ENCODE measurements at regions not wholly inside any gene's neighbourhood (a gene's known extent, or its start where the extent isn't known, plus 50 kb on each side); places are given as distances from the start of the nearest gene placed in this dataset.

DNA sequence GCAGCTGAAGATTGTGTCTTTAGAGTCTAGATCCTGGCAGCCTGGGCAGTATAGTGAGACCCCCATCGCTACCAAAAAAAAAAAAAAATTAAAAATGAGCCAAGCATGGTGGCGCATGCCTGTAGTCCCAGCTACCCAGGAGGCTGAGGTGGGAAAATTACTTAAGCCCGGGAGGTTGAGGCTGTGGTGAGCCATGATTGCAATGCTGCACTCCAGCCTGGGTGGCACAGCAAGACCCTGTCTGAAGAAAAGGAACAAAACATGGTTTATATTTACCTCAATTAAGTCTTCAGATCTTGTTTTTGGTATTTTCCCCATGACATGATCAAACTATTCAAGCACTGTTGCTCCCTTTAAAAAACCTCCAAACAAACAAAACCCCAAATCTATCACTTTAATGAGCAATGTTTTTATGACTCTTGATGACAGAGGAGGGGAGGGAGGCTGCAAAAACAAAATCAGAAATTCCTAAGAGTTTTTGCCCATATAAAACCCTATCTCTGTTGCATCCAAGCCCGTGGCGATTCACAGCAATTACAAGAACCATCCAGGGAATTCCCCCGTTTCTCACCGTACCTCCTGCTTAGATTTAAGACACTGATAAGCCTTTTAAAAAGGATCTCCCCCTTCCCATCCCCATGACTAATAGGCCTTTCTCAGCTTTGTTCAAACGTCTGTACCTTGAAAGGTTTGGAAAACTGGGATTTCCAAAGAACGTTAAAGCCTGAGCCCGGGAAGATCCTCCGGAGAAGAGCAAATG lies 259.9 kb downstream of the BMP7 start:
- no peak for DNase-seq

DNA sequence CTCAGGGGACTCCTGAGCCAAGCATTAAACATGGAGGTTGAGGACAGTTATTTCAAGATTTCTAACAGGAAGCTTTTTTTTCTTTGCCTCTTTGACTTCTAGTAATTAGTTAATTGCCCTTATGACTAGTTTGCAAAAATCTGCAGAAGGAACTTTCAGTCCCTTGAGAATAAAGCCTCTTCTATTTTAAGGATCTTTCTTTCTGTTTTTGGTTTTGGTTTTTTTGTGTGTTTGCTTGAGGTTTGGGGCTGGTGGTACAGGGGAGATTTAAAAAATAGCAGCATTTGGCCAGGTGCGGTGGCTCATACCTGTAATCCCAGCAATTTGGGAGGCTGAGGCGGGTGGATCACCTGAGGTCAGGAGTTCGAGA lies 259.3 kb downstream of the BMP7 start:
- no peak for DNase-seq

GRCh38 chr20:57008217-57008616 lies 258.2 kb downstream of the BMP7 start:
- no peak for DNase-seq

DNA sequence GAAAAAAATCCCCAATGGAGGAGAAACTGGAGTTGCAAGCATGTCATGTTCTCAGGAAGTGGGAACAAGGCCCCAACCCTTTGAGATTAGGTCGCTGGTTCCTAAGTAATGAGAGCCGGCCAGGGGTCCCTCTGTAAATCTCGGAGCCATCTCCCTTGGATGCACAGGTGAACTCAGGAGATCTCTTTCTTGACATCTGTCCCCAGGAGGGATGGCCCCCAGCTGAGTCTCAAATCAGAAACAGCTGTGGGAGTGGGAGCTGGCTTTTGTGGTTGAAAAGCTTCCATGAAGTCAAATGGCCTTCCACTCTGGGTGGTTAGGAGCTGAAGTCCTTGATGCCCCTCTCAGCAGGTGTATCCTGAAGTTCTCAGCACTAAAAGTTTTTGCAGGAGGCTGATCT lies 257.1 kb downstream of the BMP7 start:
- no peak for DNase-seq

DNA sequence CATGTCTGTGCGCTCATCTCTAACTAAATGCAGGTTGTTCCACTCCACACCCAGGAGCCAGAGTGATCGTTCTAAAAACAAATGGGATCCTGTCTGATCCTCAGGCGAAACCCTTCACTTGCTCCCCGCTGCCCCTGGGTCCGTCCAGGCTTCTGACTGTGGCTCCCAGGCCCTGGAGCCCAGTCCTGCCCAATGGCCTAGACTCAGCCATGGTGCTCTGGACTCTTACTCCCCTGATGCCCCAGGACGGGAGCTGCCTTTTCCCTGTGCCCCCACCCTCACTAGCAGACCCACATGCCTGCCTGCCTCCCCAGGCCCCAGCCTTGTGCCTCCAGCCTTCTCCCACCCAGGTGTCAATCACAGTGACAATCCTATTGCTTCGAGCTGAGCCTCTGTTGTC lies 256.7 kb downstream of the BMP7 start:
- no peak for DNase-seq

DNA sequence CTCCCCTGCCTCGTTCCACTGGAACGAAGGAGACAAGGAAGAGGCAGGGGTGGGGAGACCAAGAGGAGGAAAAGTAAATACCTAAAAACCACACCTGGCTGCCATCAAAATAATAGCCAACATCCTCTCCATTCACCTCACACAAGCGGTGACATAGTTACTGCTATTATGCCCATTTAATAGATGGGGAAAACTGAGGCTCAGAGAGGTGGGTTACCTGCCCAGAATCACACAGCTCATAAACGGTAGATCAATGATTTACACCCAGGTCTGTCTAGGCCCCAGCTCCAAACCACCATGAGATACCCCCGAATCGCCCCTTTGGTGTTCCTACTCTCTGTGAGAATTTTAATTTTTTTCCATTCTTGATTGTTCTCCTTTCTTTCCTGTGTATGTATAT lies 253.8 kb downstream of the BMP7 start:
- DNase-seq = no peak

DNA sequence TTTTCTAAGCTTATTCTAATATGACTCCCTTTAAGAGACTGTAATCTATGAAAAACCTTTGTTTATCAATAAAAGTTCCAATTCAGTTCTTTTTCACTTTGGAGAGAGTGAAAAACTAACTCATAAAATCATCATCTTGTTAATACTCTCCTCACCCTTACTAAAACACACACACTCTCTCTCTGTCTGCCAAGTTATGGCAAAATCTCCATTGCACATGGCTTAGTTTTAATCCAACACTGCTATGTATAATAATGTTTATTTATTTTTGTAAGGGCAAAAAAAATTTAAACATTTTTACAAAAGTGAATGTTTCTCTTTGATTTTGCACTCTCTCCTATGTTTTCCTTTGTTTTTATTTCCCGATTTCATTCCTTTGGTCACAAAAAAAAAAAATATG lies 253.2 kb downstream of the BMP7 start:
- DNase-seq = no peak

GRCh38 chr20:57013741-57014140 lies 252.7 kb downstream of the BMP7 start:
- DNase-seq = no peak

DNA sequence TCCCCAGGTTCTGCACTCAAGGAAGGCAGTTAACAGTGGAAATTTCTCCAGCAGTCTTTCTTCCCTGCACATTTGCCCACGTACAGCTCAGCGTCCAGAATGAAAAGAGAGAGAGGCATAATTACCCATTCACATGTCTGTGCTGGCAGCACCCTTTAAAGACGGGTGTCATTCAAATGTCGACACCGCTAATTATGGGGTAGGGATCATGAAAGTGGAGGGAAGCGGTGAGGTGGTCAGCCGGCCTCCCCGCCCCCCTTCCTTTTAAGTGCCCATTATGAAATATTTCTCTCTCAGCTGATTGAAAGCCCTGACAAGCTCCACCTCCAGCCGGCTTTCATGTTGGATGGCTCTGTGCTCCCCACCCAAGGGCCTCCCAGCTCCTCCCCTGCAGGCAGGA lies 246.1 kb downstream of the BMP7 start:
- DNase-seq = no peak

DNA sequence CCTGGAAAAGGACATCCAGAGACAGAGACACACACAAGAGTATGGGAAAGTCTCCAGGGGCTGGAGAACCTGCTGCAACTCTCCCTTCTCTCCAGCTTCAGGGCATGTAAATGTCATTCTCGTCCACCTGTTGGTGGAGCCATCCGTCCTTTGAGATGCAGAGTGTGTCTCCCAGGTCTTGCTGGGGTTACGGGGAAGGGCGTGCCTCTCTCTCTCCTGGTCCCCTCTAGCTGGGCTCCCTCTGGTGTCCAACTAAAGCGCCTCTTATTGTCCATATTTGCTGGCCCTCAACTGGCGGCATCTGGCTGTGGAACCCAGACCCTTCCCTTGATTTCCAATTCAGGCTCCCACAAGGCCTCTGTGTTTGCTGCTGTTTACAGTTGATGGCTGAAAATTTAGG lies 244.1 kb downstream of the BMP7 start:
- DNase-seq = no peak

DNA sequence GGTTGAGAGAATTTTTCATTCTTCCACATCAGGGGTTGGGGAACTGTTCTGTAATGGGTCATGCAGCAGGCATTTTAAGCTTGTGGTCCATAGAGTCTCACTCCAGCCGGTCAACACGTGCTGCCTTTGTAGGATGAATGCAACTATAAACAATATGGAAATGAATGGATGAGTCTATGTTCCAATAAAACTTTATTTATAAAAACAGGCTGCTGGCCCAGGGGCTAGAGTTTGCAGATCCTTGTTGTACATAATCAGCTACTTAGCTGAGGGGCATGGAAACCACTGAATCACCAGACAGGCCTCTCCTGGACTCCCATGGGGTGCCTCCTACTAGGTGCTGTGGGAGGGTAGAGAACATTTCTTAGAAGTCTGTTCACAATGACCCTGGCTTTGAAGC lies 243.4 kb downstream of the BMP7 start:
- DNase-seq = no peak

DNA sequence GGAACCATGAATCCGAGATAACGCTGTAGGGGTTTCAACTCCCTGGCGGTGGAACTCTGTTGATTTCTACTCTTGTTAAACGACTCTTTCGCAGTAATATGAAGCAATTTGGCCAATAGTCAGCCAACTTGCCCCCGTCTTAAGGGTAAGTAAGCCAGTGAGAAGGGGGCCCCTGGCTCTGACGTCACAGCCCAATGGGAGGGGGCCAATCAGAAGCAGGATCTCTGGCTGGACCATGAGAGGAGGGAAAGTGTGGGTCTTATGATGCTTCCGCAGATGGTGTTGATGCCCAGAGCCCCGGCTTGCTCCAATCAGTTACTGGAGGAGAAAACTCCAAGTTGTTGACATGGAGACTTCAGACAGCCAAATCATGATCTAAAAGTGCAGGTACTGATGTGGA lies 242.4 kb downstream of the BMP7 start:
- no peak for DNase-seq

DNA sequence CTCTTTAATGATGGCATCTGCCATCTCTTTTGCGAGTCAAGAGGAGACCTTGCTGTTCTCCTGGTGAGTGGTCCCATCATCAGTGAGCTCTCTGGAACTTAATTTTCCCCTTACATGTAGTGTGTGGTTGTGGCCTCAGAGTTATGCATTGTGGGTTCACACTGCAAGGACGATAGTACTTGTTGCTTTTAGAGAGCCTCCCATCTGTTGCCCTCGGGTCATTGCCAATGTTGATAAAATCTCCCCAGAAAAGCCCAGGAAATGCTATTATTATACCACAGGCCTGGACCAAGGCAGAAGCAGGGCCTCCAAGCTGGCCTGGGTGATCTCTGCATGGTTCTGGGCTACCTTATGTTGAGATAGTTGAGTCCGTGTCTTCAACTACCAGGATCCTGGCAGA lies 241.6 kb downstream of the BMP7 start:
- DNase-seq = no peak

DNA sequence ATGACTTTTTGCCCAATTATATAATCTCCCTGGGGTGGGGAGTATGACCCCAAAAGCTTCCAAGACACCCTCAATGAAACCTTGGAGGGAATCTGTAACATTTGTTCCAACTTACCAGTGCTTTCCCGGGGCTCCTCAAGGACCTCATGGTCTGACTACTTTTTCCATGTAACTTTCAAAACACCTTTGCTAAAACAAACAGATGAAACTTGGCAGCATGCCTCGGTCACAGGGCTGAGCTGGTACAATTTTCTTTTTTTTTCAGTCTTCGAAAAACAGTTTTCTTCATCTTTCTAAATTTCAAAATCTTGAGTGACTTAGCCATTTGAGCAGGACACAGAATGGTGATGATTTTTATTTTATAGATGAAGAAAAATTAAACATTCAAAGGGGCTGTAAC lies 241.2 kb downstream of the BMP7 start:
- DNase-seq = no peak

GRCh38 chr20:57025666-57026224 lies 240.7 kb downstream of the BMP7 start:
- no peak for DNase-seq

DNA sequence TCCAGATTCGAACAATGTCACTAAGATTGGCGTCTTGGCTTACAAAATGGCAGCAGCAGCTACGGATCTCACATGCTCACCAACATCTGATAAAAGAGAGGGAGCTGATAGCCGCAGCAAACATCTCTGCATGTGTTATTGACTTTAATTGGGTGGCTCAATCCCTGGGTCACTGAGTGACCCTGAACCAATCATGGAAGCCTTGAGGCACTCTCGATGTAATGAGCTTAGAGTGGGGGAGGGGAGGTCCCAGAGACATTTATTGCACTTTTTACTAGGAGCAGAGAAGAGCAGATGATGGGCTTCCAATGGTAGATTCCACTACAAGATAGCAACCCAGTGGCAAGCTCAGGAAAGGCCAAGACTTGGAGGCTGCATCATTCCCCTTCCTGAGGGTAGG lies 238.7 kb downstream of the BMP7 start:
- DNase-seq = no peak

DNA sequence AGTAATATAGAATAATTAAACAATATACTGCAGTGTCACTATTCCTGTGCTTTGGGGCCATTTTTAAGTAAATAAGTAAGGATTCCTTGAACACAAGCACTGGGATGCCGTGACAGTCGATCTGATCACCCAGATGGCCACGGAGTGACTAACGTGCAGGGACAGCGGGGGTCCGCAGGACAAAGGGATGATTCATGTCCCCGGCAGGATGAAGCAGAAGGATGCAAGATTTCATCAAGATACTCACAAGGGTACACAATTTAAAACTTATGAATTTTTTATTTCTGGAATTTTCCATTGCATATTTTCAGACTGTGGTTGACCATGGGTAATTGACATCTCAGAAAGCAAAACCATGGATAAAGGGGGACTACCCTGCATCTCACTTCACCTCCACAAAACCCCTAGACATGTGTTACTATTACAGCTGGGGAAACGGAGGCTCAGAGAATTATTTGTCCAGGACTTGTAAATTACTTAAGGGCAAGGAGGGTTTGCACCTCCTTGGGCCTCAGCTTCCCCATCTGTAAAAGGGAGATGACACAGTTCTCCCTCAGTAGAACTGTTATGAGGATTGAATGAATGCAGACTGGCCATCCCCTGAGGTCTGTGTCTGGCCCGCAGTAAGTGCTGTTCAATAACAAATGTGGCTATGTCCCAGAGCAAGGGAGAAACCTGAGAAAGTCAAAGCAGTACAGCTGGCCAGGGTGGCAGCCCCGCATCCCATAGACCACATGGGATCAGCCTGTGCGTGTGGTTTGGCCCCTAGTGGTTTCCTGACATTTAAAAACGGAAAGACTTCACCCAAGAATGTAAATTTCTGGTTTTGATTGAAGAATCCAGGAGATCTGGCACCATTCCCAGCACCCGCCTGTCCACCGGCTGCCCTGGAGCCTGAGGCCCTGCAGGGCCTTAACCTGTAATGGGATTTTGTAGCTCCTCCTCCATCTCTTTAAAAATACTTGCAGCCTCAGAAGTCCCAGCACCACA lies 235.5 kb downstream of the BMP7 start:
- no peak for DNase-seq

GRCh38 chr20:57031867-57032355 lies 234.5 kb downstream of the BMP7 start:
- no peak for DNase-seq

- DNase-seq = no peak
Measured at GRCh38 chr20:57032847-57033246, 233.6 kb downstream of the BMP7 start.

GRCh38 chr20:57034001-57034400 lies 232.4 kb downstream of the BMP7 start:
- DNase-seq = no peak

DNA sequence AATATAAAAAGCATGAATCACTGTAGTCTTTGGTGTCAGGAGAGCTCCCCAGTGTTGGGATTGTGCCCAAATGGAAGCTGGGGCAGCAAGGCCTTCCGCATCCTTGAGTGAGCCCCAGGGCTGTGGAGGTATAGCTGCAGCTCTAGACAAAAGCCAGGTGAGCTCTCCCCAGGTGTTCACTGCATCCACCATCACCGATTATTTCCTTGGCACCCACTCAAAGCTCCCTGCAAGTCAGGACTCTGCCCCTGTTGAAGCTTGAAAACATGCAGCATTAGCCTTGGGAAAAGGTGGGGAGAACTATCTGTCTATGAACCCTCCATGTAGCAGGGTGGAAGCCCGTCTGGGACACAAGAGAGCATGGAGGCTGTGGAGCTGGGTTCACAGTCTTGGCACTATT lies 228.8 kb downstream of the BMP7 start:
- DNase-seq = no peak

GRCh38 chr20:57038608-57039440 lies 227.6 kb downstream of the BMP7 start:
- DNase-seq = no peak

GRCh38 chr20:57040466-57040865 lies 226.0 kb downstream of the BMP7 start:
- no peak for DNase-seq

Data from CD4-positive, alpha-beta T cell treated with Interleukin-10 for 1 hour (primary cell).